ENCODE measurements at regions not wholly inside any gene's neighbourhood (a gene's known extent, or its start where the extent isn't known, plus 50 kb on each side); places are given as distances from the start of the nearest gene placed in this dataset.
"Not testable (repeated sequence)": the region's sequence is repeated elsewhere in the genome, so short reads cannot be mapped to it uniquely, and the experiment has no call there.

GRCh38 chr3:171915275-171915674 lies 72.1 kb downstream of the TMEM212 start:
- Histone ChIP-seq H3K27ac (no peak overlapping the region), H3K4me3 (no peak overlapping the region), H3K9me3 (replicated peaks) (no peaks in the 10 kb centered on the region), H3K4me1 (no peaks in the 10 kb centered on the region), H3K27me3 (no peaks in the 10 kb centered on the region), H3K36me3 (no peaks in the 10 kb centered on the region)
- DNase-seq, result no peak

DNA sequence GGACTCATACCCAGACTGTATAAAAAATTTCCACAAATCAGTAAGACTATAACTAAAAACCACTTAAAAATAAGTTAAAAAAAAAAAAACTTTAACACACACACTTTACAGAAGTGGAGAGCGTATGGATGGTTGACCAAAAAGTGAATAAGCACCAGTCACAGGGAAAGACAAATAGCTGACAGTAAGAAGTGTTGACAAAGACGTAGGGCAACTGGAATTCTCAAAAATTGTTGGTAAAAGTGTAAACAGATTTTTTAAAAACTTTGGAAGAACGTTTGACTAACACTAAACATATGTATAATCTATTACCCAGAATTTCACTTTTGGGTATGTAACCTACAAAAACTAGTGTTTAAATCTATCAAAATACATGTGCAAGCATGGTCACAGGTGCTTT lies 73.7 kb downstream of the TMEM212 start:
- Histone ChIP-seq H3K4me3 (no peak overlapping the region), H3K9me3 (replicated peaks) (peaks cover 3% of the 10 kb centered on the region; the same call in 1 of the 2 replicates), H3K27me3 (no peaks in the 10 kb centered on the region), H3K4me1 (no peaks in the 10 kb centered on the region), H3K27ac (no peak overlapping the region), H3K36me3 (no peaks in the 10 kb centered on the region)
- no peak for DNase-seq

- H3K27me3 ChIP-seq; DNase-seq; H3K36me3 ChIP-seq; H3K27ac ChIP-seq; H3K9me3 ChIP-seq (replicated peaks); H3K4me3 ChIP-seq; H3K4me1 ChIP-seq: not testable (repeated sequence)
Measured at GRCh38 chr3:171922629-171923028, 79.5 kb downstream of the TMEM212 start.

DNA sequence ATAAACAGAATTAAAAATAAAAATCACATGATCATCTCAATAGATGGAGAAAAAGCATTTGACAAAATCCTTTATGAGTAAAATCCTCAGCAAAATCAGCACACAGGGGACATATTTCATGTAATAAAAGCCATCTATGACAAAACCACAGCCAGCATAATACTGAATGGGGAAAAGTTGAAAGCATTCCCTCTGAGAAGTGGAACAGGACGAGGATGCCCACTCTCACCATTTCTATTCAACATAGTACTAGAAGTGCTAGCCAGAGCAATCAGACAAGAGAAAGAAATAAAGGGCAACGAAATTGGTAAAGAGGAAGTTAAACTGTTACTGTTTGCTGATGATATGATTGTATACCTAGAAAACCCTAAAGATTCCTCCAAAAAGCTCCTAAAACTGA lies 80.5 kb downstream of the TMEM212 start:
- not testable (repeated sequence) for H3K36me3 ChIP-seq; H3K4me3 ChIP-seq; DNase-seq; H3K27me3 ChIP-seq; H3K9me3 ChIP-seq (replicated peaks); H3K27ac ChIP-seq; H3K4me1 ChIP-seq

GRCh38 chr3:171924864-171925263 lies 81.7 kb downstream of the TMEM212 start:
- not testable (repeated sequence) for H3K27me3 ChIP-seq; H3K9me3 ChIP-seq (replicated peaks); DNase-seq; H3K27ac ChIP-seq; H3K36me3 ChIP-seq; H3K4me1 ChIP-seq; H3K4me3 ChIP-seq

GRCh38 chr3:171932153-171932611 lies 89.0 kb downstream of the TMEM212 start:
- Histone ChIP-seq H3K36me3 (no peaks in the 10 kb centered on the region), H3K4me1 (0 out of 2 replicates have a peak, but pooled peaks cover 2% of the 10 kb centered on the region), H3K27ac (no peak overlapping the region), H3K4me3 (no peak overlapping the region), H3K9me3 (replicated peaks) (no peaks in the 10 kb centered on the region), H3K27me3 (no peaks in the 10 kb centered on the region)
- no peak for DNase-seq

GRCh38 chr3:171933441-171933840 lies 90.3 kb downstream of the TMEM212 start:
- Histone ChIP-seq H3K4me1 (0 out of 2 replicates have a peak, but pooled peaks cover 2% of the 10 kb centered on the region), H3K36me3 (no peaks in the 10 kb centered on the region), H3K4me3 (no peak overlapping the region), H3K27ac (no peak overlapping the region), H3K27me3 (no peaks in the 10 kb centered on the region), H3K9me3 (replicated peaks) (no peaks in the 10 kb centered on the region)
- DNase-seq, result no peak

DNA sequence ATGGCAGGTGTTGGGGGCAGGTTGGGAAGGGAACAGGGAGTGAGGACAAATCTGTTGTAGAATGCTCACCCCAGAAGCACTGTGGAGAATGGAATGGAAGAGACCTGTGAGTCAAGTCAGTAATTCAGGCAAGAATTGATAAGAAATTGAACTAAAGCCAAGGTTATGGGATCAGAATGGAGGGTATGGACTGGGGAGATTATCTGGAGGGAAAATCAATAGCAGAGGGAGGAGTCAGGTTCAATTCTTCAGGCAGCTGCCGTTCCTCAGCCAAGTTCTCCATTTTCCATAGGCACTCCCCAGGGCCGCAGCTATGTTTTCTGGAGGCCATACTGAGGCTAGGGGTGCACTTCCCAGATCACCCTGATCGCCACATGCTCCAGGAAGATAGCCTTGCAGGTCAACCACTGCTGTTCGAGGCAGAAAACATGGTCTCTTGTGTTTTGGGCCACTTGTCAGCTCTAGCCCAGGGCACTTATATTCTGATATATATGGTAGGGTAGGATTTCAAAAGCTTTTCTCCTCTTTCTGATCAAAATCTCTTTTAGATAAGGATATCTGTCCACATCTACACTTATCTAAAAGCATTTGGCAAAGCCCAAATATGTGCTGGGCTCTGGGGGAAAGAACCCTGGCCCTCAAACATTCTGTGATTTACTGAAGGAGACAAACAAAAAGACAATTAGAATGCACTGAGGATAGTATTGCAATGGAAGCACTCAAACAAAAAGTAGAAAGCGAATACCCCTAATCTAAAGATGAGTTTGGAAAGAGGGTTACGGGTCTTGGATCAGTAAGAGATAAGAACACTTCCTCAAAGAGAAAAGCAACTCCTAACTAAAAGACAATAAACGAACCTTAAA lies 92.3 kb downstream of the TMEM212 start:
- H3K4me3 ChIP-seq, result no peak overlapping the region
- no peaks in the 10 kb centered on the region for H3K36me3 ChIP-seq
- no peaks in the 10 kb centered on the region for H3K9me3 ChIP-seq (replicated peaks)
- no peak overlapping the region for H3K27ac ChIP-seq
- no peak for DNase-seq
- H3K27me3 ChIP-seq, result no peaks in the 10 kb centered on the region
- 0 out of 2 replicates have a peak, but pooled peaks cover 2% of the 10 kb centered on the region for H3K4me1 ChIP-seq

DNA sequence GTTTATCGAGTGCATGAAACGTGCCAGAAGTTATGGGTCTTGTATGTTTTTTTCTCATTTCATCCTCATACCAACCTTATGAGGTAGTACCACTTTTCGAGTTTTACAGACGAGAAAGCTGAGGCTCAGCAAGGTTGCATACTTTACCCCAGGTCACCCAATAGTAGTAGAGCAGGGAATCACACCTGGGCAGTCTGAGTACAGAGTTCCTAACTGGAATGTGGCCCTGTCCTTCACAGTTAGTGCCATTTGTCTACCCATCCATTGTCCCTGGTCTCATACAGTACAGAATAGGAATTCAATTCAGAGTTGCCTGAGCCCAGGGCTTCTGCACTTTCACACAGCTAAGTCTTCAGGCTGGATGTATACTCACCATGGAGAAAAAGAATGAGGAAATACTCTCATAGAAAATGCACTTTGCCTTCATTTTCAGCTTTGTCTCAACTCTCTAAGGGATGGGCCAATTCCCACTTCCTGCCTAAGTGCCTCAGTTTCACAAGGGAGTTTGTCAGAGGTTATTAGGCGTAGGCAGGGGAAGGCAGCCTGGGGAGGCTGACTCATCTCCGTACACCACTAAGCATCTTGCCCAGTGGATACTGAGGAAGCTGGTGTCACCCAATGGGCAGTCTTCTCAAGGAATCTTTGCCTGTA lies 93.2 kb downstream of the TMEM212 start:
- Histone ChIP-seq H3K27ac (no peak overlapping the region), H3K27me3 (no peaks in the 10 kb centered on the region), H3K9me3 (replicated peaks) (no peaks in the 10 kb centered on the region), H3K36me3 (no peaks in the 10 kb centered on the region), H3K4me3 (no peak overlapping the region), H3K4me1 (0 out of 2 replicates have a peak, but pooled peaks cover 2% of the 10 kb centered on the region)
- DNase-seq, result no peak

GRCh38 chr3:171939578-171939977 lies 96.4 kb downstream of the TMEM212 start:
- Histone ChIP-seq H3K27me3 (no peaks in the 10 kb centered on the region), H3K4me3 (no peak overlapping the region), H3K9me3 (replicated peaks) (no peaks in the 10 kb centered on the region), H3K4me1 (no peaks in the 10 kb centered on the region; the same call in 1 of the 2 replicates), H3K36me3 (no peaks in the 10 kb centered on the region), H3K27ac (no peak overlapping the region)
- no peak for DNase-seq

- Histone ChIP-seq H3K4me1 (no peaks in the 10 kb centered on the region; the same call in 1 of the 2 replicates), H3K36me3 (no peaks in the 10 kb centered on the region), H3K27ac (no peak overlapping the region), H3K4me3 (no peak overlapping the region), H3K27me3 (no peaks in the 10 kb centered on the region), H3K9me3 (replicated peaks) (no peaks in the 10 kb centered on the region)
- no peak for DNase-seq
Measured at GRCh38 chr3:171940151-171940649, 97.1 kb downstream of the TMEM212 start.

DNA sequence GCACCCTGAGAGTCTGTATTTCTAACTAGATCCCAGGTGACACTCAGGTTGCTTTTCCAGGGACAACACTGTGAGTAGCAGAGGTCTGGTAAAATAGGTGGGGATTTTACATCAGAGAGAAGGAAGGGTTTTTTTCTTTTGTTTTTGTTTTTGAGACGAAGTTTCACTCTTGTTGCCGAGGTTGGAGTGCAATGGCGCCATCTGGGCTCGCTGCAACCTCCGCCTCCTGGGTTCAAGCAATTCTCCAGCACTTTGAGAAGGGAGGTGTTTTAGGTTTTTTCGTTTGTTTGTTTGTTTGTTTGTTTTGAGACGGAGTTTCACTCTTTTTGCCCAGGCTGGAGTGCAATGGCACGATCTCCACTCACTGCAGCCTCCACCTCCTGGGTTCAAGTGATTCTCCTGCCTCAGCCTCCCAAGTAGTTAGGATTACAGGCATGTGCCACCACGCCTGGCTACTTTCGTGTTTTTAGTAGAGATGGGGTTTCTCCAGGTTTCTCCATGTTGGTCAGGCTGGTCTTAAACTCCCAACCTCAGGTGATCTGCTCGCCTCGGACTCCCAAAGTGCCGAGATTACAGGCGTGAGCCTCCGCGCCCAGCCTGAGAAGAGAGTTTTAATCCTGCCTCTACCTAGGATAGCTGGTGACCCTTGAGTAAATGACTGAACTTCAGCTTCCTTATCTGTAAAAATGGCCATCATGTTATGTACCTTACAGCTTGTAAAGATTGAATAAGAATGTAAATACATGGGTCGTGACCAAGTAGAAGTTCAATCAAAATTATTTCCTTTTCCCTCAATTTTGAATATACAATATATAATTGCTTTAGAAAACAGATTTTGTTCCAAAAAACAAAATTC lies 95.9 kb upstream of the FNDC3B start:
- H3K36me3 ChIP-seq, result no peaks in the 10 kb centered on the region
- H3K27me3 ChIP-seq, result no peaks in the 10 kb centered on the region
- DNase-seq, result no peak
- H3K9me3 ChIP-seq (replicated peaks), result peaks cover 3% of the 10 kb centered on the region; the same call in 1 of the 2 replicates
- H3K27ac ChIP-seq, result no peak overlapping the region
- H3K4me1 ChIP-seq, result no peaks in the 10 kb centered on the region; the same call in 1 of the 2 replicates
- H3K4me3 ChIP-seq, result no peak overlapping the region

GRCh38 chr3:171944118-171945016 lies 95.0 kb upstream of the FNDC3B start:
- no peak for DNase-seq
- Histone ChIP-seq H3K36me3 (no peaks in the 10 kb centered on the region), H3K4me1 (no peaks in the 10 kb centered on the region; the same call in 1 of the 2 replicates), H3K4me3 (no peak overlapping the region), H3K27ac (no peak overlapping the region), H3K9me3 (replicated peaks) (peaks cover 3% of the 10 kb centered on the region; the same call in 1 of the 2 replicates), H3K27me3 (no peaks in the 10 kb centered on the region)

GRCh38 chr3:171948674-171949073 lies 90.7 kb upstream of the FNDC3B start:
- no peaks in the 10 kb centered on the region for H3K27me3 ChIP-seq

More at GRCh38 chr3:171948674-171949073, 90.7 kb upstream of the FNDC3B start:
- Histone ChIP-seq H3K4me1 (peaks cover 7% of the 10 kb centered on the region), H3K4me3 (no peak overlapping the region), H3K27ac (no peak overlapping the region), H3K36me3 (no peaks in the 10 kb centered on the region), H3K9me3 (replicated peaks) (peaks cover 3% of the 10 kb centered on the region; the same call in 1 of the 2 replicates)
- DNase-seq, result no peak
